Peyer's patch (tissue), 4 donors: ENCODE measurements at regions not wholly inside any gene's neighbourhood (a gene's known extent, or its start where the extent isn't known, plus 50 kb on each side); places are given as distances from the start of the nearest gene placed in this dataset.

Source experiments
- POLR2A ChIP-seq, 2 donors: fragments of 450-650 bp; IDR thresholded peaks; one replicate each; pipeline ENCODE4 v1.5.1; 2017; ENCODE audit warnings: antibody characterized with exemption in 2 of 2, mild to moderate bottlenecking in 2 of 2, moderate library complexity in 2 of 2
- TF ChIP-seq, protein P1 (sequence below), 6 experiments: fragments of 450-650 bp in 4 of 6; fragments of 200-600 bp in 2 of 6; sonication (generic) in 1 of 6; IDR thresholded peaks; one replicate each; pipeline ENCODE4 v1.5.1; 2017 to 2019; ENCODE audit warnings: antibody characterized with exemption in 6 of 6, mild to moderate bottlenecking in 3 of 6, moderate library complexity in 1 of 6

GRCh38 chr7:34322841-34323240 is 335.2 kb upstream of the NPSR1 start:
- TF ChIP-seq, protein P1, sequence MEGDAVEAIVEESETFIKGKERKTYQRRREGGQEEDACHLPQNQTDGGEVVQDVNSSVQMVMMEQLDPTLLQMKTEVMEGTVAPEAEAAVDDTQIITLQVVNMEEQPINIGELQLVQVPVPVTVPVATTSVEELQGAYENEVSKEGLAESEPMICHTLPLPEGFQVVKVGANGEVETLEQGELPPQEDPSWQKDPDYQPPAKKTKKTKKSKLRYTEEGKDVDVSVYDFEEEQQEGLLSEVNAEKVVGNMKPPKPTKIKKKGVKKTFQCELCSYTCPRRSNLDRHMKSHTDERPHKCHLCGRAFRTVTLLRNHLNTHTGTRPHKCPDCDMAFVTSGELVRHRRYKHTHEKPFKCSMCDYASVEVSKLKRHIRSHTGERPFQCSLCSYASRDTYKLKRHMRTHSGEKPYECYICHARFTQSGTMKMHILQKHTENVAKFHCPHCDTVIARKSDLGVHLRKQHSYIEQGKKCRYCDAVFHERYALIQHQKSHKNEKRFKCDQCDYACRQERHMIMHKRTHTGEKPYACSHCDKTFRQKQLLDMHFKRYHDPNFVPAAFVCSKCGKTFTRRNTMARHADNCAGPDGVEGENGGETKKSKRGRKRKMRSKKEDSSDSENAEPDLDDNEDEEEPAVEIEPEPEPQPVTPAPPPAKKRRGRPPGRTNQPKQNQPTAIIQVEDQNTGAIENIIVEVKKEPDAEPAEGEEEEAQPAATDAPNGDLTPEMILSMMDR (IDR thresholded peaks at IDR 0.05): no peak
- no peak for TF ChIP-seq POLR2A (IDR thresholded peaks at IDR 0.05)
